ENCODE measurements at regions not wholly inside any gene's neighbourhood (a gene's known extent, or its start where the extent isn't known, plus 50 kb on each side); places are given as distances from the start of the nearest gene placed in this dataset.

- Histone ChIP-seq H2AFZ (ENCODE audit: control insufficient read depth, low read length) (no peak overlapping the region), H3K27me3 (ENCODE audit: control insufficient read depth, extremely low read depth, insufficient read depth, low read length) (no peaks in the 10 kb centered on the region), H3K9ac (ENCODE audit: control insufficient read depth, extremely low read depth, insufficient read depth, low read length) (no peak overlapping the region), H3K36me3 (ENCODE audit: control insufficient read depth in 2 of 2, extremely low read depth in 1 of 2, insufficient read depth in 2 of 2, low read length in 2 of 2) (no peaks in the 10 kb centered on the region), H3K9me3 (ENCODE audit: control insufficient read depth, low read depth, low read length) (peaks cover 2% of the 10 kb centered on the region), H3K9me1 (ENCODE audit: control insufficient read depth, extremely low read depth, insufficient read depth, low read length) (no peaks in the 10 kb centered on the region), H4K20me1 (ENCODE audit: control insufficient read depth, extremely low read depth, insufficient read depth, low read length) (no peaks in the 10 kb centered on the region), H3K4me1 (ENCODE audit: control insufficient read depth, extremely low read depth, insufficient read depth, low read length) (no peaks in the 10 kb centered on the region), H3K27ac (ENCODE audit: control insufficient read depth, insufficient read depth, low read length) (no peak overlapping the region), H3K4me2 (ENCODE audit: control insufficient read depth, extremely low read depth, insufficient read depth, low read depth, low read length) (no peak overlapping the region), H3K79me2 (ENCODE audit: control insufficient read depth, insufficient read depth, low read length) (no peaks in the 10 kb centered on the region), H3K4me3 (ENCODE audit: control insufficient read depth in 2 of 3, extremely low read depth in 1 of 3, insufficient read depth in 2 of 3, low read depth in 1 of 3, low read length in 3 of 3) (no peak overlapping the region)
- FAIRE-seq (no peak), DNase-seq (ENCODE audit: low read depth, low spot score) (no peak)
- no peak for TF ChIP-seq CTCF (optimal IDR thresholded peaks at IDR 0.05 in 1 of 3, IDR thresholded peaks at IDR 0.05 in 1 of 3, conservative IDR thresholded peaks at IDR 0.05 in 1 of 3; ENCODE audit: extremely low read depth in 1 of 3, insufficient read depth in 2 of 3, low read length in 3 of 3)
- dilution Hi-C loops (cut with MboI; ENCODE audit: extremely low pct_ligation_motif_present, low sequenced_read_pairs), result no loop called here
Observed at GRCh38 chr9:89884356-89885083, 279.7 kb downstream of the GADD45G start.

- Histone ChIP-seq H3K9ac (ENCODE audit: control insufficient read depth, extremely low read depth, insufficient read depth, low read length) (no peak overlapping the region), H3K4me1 (ENCODE audit: control insufficient read depth, extremely low read depth, insufficient read depth, low read length) (no peaks in the 10 kb centered on the region), H3K27ac (ENCODE audit: control insufficient read depth, insufficient read depth, low read length) (no peak overlapping the region), H2AFZ (ENCODE audit: control insufficient read depth, low read length) (no peak overlapping the region), H3K27me3 (ENCODE audit: control insufficient read depth, extremely low read depth, insufficient read depth, low read length) (no peaks in the 10 kb centered on the region), H3K79me2 (ENCODE audit: control insufficient read depth, insufficient read depth, low read length) (no peaks in the 10 kb centered on the region), H3K4me2 (ENCODE audit: control insufficient read depth, extremely low read depth, insufficient read depth, low read depth, low read length) (no peak overlapping the region), H3K9me1 (ENCODE audit: control insufficient read depth, extremely low read depth, insufficient read depth, low read length) (no peaks in the 10 kb centered on the region), H3K9me3 (ENCODE audit: control insufficient read depth, low read depth, low read length) (peaks cover 2% of the 10 kb centered on the region), H3K36me3 (ENCODE audit: control insufficient read depth in 2 of 2, extremely low read depth in 1 of 2, insufficient read depth in 2 of 2, low read length in 2 of 2) (no peaks in the 10 kb centered on the region), H4K20me1 (ENCODE audit: control insufficient read depth, extremely low read depth, insufficient read depth, low read length) (no peaks in the 10 kb centered on the region), H3K4me3 (ENCODE audit: control insufficient read depth in 2 of 3, extremely low read depth in 1 of 3, insufficient read depth in 2 of 3, low read depth in 1 of 3, low read length in 3 of 3) (no peak overlapping the region)
- TF ChIP-seq CTCF (optimal IDR thresholded peaks at IDR 0.05 in 1 of 3, IDR thresholded peaks at IDR 0.05 in 1 of 3, conservative IDR thresholded peaks at IDR 0.05 in 1 of 3; ENCODE audit: extremely low read depth in 1 of 3, insufficient read depth in 2 of 3, low read length in 3 of 3) (no peak), EZH2 (IDR thresholded peaks at IDR 0.05; ENCODE audit: low read length) (no peak)
- FAIRE-seq (no peak), DNase-seq (ENCODE audit: low read depth, low spot score) (no peak)
- dilution Hi-C loops (cut with MboI; ENCODE audit: extremely low pct_ligation_motif_present, low sequenced_read_pairs), result no loop called here
Observed at GRCh38 chr9:89885156-89885555, 280.3 kb downstream of the GADD45G start.

Measured in keratinocyte (primary cell).